OCI-LY7 (cell line): ENCODE measurements at regions not wholly inside any gene's neighbourhood (a gene's known extent, or its start where the extent isn't known, plus 50 kb on each side); places are given as distances from the start of the nearest gene placed in this dataset.

Source experiments
- BruUV-seq: library from RNA; stranded (reverse); fragments of 400-500 nt; replicated peaks from 2 replicates; lab custom pipeline; 2021; lab: Mats Ljungman, UMichigan
- CTCF ChIA-PET: fragments of 300-600 bp; sonication (Branson Sonifier 250); formaldehyde crosslinking; loops from one replicate; lab custom pipeline; 2022; ENCODE audit warnings: antibody characterized with exemption; ENCODE audit not compliant: unreplicated experiment; lab: Charles Lee
- POLR2A ChIA-PET: fragments of 300-600 bp; sonication (Branson Sonifier 250); formaldehyde crosslinking; loops from one replicate; lab custom pipeline; 2022; ENCODE audit warnings: antibody characterized with exemption; lab: Charles Lee
- DNase-seq: peaks from one replicate; pipeline ENCODE4 v3.0.0-alpha.2; 2015; ENCODE audit warnings: low spot score
- H2AFZ ChIP-seq: fragments of 200-600 bp; sonication (generic), shearing (Covaris generic); 2 replicates; pipeline ENCODE4 v1.6.1; 2014; ENCODE audit warnings: mild to moderate bottlenecking, antibody characterized with exemption, low read length, moderate library complexity
- H3K27ac ChIP-seq: fragments of 200-600 bp; sonication (generic); 2 replicates; pipeline ENCODE4 v1.5.1; 2014; ENCODE audit warnings: mixed run types, low read depth, mild to moderate bottlenecking, moderate library complexity, low read length, inconsistent platforms; ENCODE audit not compliant: poor library complexity, severe bottlenecking
- H3K36me3 ChIP-seq: fragments of 200-600 bp; sonication (generic); 2 replicates; pipeline ENCODE4 v1.6.1; 2014; ENCODE audit warnings: mild to moderate bottlenecking, antibody characterized with exemption, low read length, moderate library complexity, mixed read lengths; ENCODE audit not compliant: insufficient read depth
- H3K4me1 ChIP-seq: fragments of 200-600 bp; sonication (generic); 2 replicates; pipeline ENCODE4 v1.5.1; 2014; ENCODE audit warnings: mild to moderate bottlenecking, low read length; ENCODE audit not compliant: insufficient read depth, poor library complexity, severe bottlenecking
- H3K4me2 ChIP-seq: fragments of 200-600 bp; sonication (generic); 2 replicates; pipeline ENCODE4 v1.6.1; 2014; ENCODE audit warnings: mild to moderate bottlenecking, low read length
- H3K4me3 ChIP-seq: fragments of 200-600 bp; sonication (generic); 2 replicates; pipeline ENCODE4 v1.5.1; 2014; ENCODE audit warnings: mild to moderate bottlenecking, low read depth, low read length; ENCODE audit not compliant: poor library complexity, severe bottlenecking
- H3K79me2 ChIP-seq: fragments of 200-600 bp; sonication (generic); 2 replicates; pipeline ENCODE4 v1.6.1; 2016; ENCODE audit warnings: low read depth, mild to moderate bottlenecking, low read length, moderate library complexity, mixed read lengths; ENCODE audit not compliant: insufficient read depth
- H3K9me2 ChIP-seq: fragments of 200-600 bp; sonication (generic); 2 replicates; pipeline ENCODE4 v1.6.1; 2016; ENCODE audit warnings: mild to moderate bottlenecking, low read length, mixed read lengths; ENCODE audit not compliant: insufficient read depth
- H3K9me3 ChIP-seq: fragments of 200-600 bp; sonication (generic); 2 replicates; pipeline ENCODE4 v1.6.1; 2014; ENCODE audit warnings: mild to moderate bottlenecking, mixed run types, low read length, mixed read lengths
- H4K20me1 ChIP-seq: fragments of 200-600 bp; sonication (generic); 2 replicates; pipeline ENCODE4 v1.6.1; 2014; ENCODE audit warnings: mild to moderate bottlenecking, antibody characterized with exemption, low read length, moderate library complexity, mixed read lengths; ENCODE audit not compliant: insufficient read depth
- CTCF ChIP-seq: fragments of 200-600 bp; sonication (generic); conservative IDR thresholded peaks from 2 replicates; pipeline ENCODE4 v1.5.1; 2014; ENCODE audit warnings: mild to moderate bottlenecking, antibody characterized with exemption, low read length, moderate library complexity, mixed read lengths
- EZH2phosphoT487 ChIP-seq: fragments of 200-600 bp; sonication (generic); IDR thresholded peaks from 2 replicates; pipeline ENCODE4 v1.6.1; 2018; ENCODE audit warnings: low read depth, borderline replicate concordance, mild to moderate bottlenecking, mixed run types, antibody characterized with exemption, low read length, moderate library complexity, mixed read lengths
- intact Hi-C: fragments of 100-400 bp; cut with micrococcal nuclease; formaldehyde crosslinking; loops from one replicate; pipeline ENCODE4 v1.10.0; 2022; ENCODE audit not compliant: unreplicated experiment

GRCh38 chr1:82598812-82599211 lies 798.1 kb downstream of the ADGRL2 start:
- H3K9me2 ChIP-seq = no peaks in the 10 kb centered on the region
- intact Hi-C loops = no loop called here

GRCh38 chr1:82598337-82598736 lies 797.6 kb downstream of the ADGRL2 start:
- Histone ChIP-seq H3K9me3 (no peaks in the 10 kb centered on the region), H2AFZ (no peak overlapping the region), H4K20me1 (no peaks in the 10 kb centered on the region), H3K79me2 (no peaks in the 10 kb centered on the region), H3K36me3 (no peaks in the 10 kb centered on the region), H3K9me2 (no peaks in the 10 kb centered on the region), H3K4me2 (no peak overlapping the region), H3K27ac (no peak overlapping the region), H3K4me3 (no peak overlapping the region), H3K4me1 (no peaks in the 10 kb centered on the region)
- DNase-seq = no peak
- TF ChIP-seq CTCF = no peak
- no peak for TF ChIP-seq EZH2phosphoT487
- BruUV-seq = no TSS peak
- intact Hi-C loops = no loop called here
- ChIA-PET CTCF (no interaction called here), POLR2A (interaction anchor here (0.9 kb wide), 1 partner anchor 507 kb away, joined by 3 read pairs; no protein-coding TSS in a partner anchor)

More at GRCh38 chr1:82598812-82599211, 798.1 kb downstream of the ADGRL2 start:
- Histone ChIP-seq H3K79me2 (no peaks in the 10 kb centered on the region), H3K36me3 (no peaks in the 10 kb centered on the region), H3K4me3 (no peak overlapping the region), H3K4me1 (no peaks in the 10 kb centered on the region), H3K27ac (no peak overlapping the region), H2AFZ (no peak overlapping the region), H3K9me3 (no peaks in the 10 kb centered on the region), H4K20me1 (no peaks in the 10 kb centered on the region), H3K4me2 (no peak overlapping the region)
- BruUV-seq = no TSS peak
- TF ChIP-seq CTCF (no peak), EZH2phosphoT487 (no peak)
- POLR2A ChIA-PET = interaction anchor here (0.6 kb wide), 1 partner anchor 25 kb away, joined by 3 read pairs; no protein-coding TSS in a partner anchor
- DNase-seq = no peak
- CTCF ChIA-PET = no interaction called here

GRCh38 chr1:82597649-82598048 lies 796.9 kb downstream of the ADGRL2 start:
- H3K27ac ChIP-seq = no peak overlapping the region
- CTCF ChIA-PET = no interaction called here
- TF ChIP-seq EZH2phosphoT487 (no peak), CTCF (no peak)
- no peaks in the 10 kb centered on the region for H3K9me2 ChIP-seq
- H4K20me1 ChIP-seq = no peaks in the 10 kb centered on the region
- H2AFZ ChIP-seq = no peak overlapping the region
- H3K9me3 ChIP-seq = no peaks in the 10 kb centered on the region
- POLR2A ChIA-PET = interaction anchor here (0.6 to 0.9 kb wide), 2 partner anchors 24 to 506 kb away, joined by 3 to 9 read pairs; no protein-coding TSS in a partner anchor
- H3K36me3 ChIP-seq = no peaks in the 10 kb centered on the region
- no peaks in the 10 kb centered on the region for H3K4me1 ChIP-seq
- H3K4me3 ChIP-seq = no peak overlapping the region
- H3K79me2 ChIP-seq = no peaks in the 10 kb centered on the region
- BruUV-seq = no TSS peak
- no peak overlapping the region for H3K4me2 ChIP-seq
- DNase-seq = no peak
- intact Hi-C loops = no loop called here
